HUES48 (cell line): ENCODE measurements at regions not wholly inside any gene's neighbourhood (a gene's known extent, or its start where the extent isn't known, plus 50 kb on each side); places are given as distances from the start of the nearest gene placed in this dataset.
"Not testable (repeated sequence)": the region's sequence is repeated elsewhere in the genome, so short reads cannot be mapped to it uniquely, and the experiment has no call there.

Experiments used
- H3K27ac ChIP-seq: one replicate; pipeline ENCODE4 v1.7.0; 2013; ENCODE audit warnings: low read depth, low read length, inconsistent platforms
- H3K27me3 ChIP-seq: 2 replicates; pipeline ENCODE4 v1.6.1; 2013; ENCODE audit warnings: mild to moderate bottlenecking, low read length; ENCODE audit not compliant: control insufficient read depth, insufficient read depth
- H3K36me3 ChIP-seq: 2 replicates; pipeline ENCODE4 v1.6.1; 2013; ENCODE audit warnings: low read length; ENCODE audit not compliant: control insufficient read depth, insufficient read depth
- H3K4me1 ChIP-seq: 2 replicates; pipeline ENCODE4 v1.6.1; 2013; ENCODE audit warnings: mild to moderate bottlenecking, low read length; ENCODE audit not compliant: control insufficient read depth, insufficient read depth
- H3K4me3 ChIP-seq: 2 replicates; pipeline ENCODE4 v1.5.1; 2013; ENCODE audit warnings: mild to moderate bottlenecking, low read depth, low read length
- H3K9ac ChIP-seq: 2 replicates; pipeline ENCODE4 v1.6.1; 2013; ENCODE audit warnings: mild to moderate bottlenecking, low read depth, low read length, moderate library complexity
- H3K9me3 ChIP-seq: 2 replicates; pipeline ENCODE4 v1.6.1; 2013; ENCODE audit warnings: low read length; ENCODE audit not compliant: control insufficient read depth, insufficient read depth

- H3K4me3 ChIP-seq, result no peak overlapping the region
- H3K36me3 ChIP-seq, result no peaks in the 10 kb centered on the region
- H3K9me3 ChIP-seq, result peaks cover 3% of the 10 kb centered on the region; the same call in 1 of the 2 replicates
Observed at GRCh38 chr4:125573786-125574185, 259.0 kb downstream of the FAT4 start.

GRCh38 chr4:125582302-125582701 lies 267.5 kb downstream of the FAT4 start:
- Histone ChIP-seq H3K27ac (no peak overlapping the region), H3K9ac (no peak overlapping the region), H3K9me3 (no peaks in the 10 kb centered on the region), H3K4me1 (no peaks in the 10 kb centered on the region), H3K27me3 (no peaks in the 10 kb centered on the region), H3K4me3 (no peak overlapping the region), H3K36me3 (no peaks in the 10 kb centered on the region)

More at GRCh38 chr4:125573786-125574185, 259.0 kb downstream of the FAT4 start:
- no peaks in the 10 kb centered on the region for H3K27me3 ChIP-seq
- H3K4me1 ChIP-seq, result no peaks in the 10 kb centered on the region
- no peak overlapping the region for H3K27ac ChIP-seq
- H3K9ac ChIP-seq, result no peak overlapping the region

DNA sequence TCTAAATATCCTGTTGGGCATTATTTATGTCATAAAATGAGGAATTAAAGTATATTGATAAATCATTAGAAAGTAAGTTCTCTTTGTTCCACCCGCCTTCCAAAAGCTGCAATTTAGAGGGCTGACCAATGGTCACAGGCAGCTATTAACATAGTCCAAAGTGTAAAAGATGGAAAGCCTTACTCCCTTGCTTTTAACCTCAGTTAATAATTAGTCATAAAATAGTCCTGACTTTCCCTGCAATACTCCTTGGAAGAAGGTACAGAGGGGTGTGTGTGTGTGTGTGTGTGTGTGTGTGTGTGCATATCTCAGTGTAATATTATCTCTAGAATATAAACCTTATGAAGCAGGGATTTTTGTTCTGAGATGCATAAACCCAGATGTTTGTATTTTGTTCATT lies 275.4 kb downstream of the FAT4 start:
- no peak overlapping the region for H3K27ac ChIP-seq

GRCh38 chr4:125591290-125591689 lies 276.5 kb downstream of the FAT4 start:
- Histone ChIP-seq H3K27me3 (no peaks in the 10 kb centered on the region), H3K36me3 (no peaks in the 10 kb centered on the region), H3K4me3 (no peak overlapping the region), H3K9me3 (no peaks in the 10 kb centered on the region), H3K4me1 (no peaks in the 10 kb centered on the region), H3K27ac (no peak overlapping the region), H3K9ac (no peak overlapping the region)

More for the DNA sequence above, 275.4 kb downstream of the FAT4 start:
- H3K4me3 ChIP-seq, result no peak overlapping the region
- H3K9me3 ChIP-seq, result no peaks in the 10 kb centered on the region
- H3K4me1 ChIP-seq, result no peaks in the 10 kb centered on the region
- H3K36me3 ChIP-seq, result no peaks in the 10 kb centered on the region
- no peak overlapping the region for H3K9ac ChIP-seq
- no peaks in the 10 kb centered on the region for H3K27me3 ChIP-seq

- no peak overlapping the region for H3K4me3 ChIP-seq
- no peak overlapping the region for H3K9ac ChIP-seq
- H3K9me3 ChIP-seq, result no peaks in the 10 kb centered on the region
- no peaks in the 10 kb centered on the region for H3K36me3 ChIP-seq
- no peaks in the 10 kb centered on the region for H3K4me1 ChIP-seq
- no peaks in the 10 kb centered on the region for H3K27me3 ChIP-seq
- no peak overlapping the region for H3K27ac ChIP-seq
Observed at GRCh38 chr4:125594056-125594602, 279.4 kb downstream of the FAT4 start.

DNA sequence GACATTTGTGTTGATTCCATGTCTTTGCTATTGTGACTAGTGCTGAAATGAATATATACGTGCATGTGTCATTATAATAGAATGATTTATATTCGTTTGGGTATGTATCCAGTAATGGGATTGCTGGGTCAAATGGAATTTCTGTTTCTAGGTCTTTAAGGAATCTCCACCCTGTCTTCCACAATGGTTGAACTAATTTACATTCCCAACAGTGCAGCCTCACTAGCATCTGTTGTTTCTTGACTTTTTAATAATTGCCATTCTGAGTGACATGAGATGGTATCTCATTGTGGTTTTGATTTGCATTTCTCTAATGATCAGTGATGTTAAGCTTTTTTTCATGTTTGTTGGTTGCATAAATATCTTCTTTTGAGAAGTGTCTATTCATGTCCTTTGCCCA lies 291.2 kb downstream of the FAT4 start:
- H3K4me3 ChIP-seq, H3K27me3 ChIP-seq, H3K27ac ChIP-seq, H3K9me3 ChIP-seq, H3K36me3 ChIP-seq, H3K9ac ChIP-seq, H3K4me1 ChIP-seq: not testable (repeated sequence)

DNA sequence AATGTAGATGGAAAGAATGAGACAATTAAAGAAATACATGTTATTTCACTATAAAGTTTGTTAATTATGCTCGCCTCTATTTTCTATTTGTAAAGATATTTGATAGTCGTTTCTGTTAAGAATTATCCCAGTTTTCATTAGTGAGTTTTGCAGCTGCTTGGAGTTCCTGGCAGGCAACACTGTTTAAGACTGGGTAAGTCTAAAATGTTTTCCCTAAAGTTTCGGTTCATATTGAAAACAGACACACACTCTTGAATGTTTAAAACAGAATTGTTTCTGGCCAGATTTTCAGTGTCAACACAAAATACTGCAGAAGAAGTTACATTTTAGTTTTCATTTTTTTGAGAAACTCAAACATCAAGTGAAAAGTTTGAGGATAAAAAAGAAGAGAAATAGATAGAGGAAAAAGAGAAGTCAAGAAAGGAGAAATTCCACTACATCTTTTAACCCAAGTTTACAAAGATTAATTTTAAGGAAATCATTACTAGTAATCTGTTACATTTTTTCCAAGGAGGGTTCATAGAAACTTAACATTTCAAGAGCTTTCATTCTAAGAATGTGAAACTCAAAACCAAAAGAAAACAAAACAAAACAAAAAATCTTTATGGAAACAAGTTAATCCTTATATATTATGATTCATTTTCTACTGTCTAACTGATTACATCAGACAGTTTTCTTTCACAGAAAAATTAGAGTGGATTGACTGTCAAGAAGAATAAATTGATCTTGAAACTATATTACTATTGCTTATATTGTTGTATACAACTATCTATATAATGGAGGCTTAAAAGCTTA lies 305.5 kb downstream of the FAT4 start:
- H3K4me3 ChIP-seq, result no peak overlapping the region
- no peak overlapping the region for H3K27ac ChIP-seq
- no peak overlapping the region for H3K9ac ChIP-seq
- no peaks in the 10 kb centered on the region for H3K36me3 ChIP-seq
- H3K4me1 ChIP-seq, result peaks cover 7% of the 10 kb centered on the region; the same call in 1 of the 2 replicates
- no peaks in the 10 kb centered on the region for H3K27me3 ChIP-seq
- no peaks in the 10 kb centered on the region for H3K9me3 ChIP-seq

- no peak overlapping the region for H3K4me3 ChIP-seq
- H3K9me3 ChIP-seq, result no peaks in the 10 kb centered on the region
- H3K27me3 ChIP-seq, result no peaks in the 10 kb centered on the region
- H3K27ac ChIP-seq, result no peak overlapping the region
- peaks cover 7% of the 10 kb centered on the region; the same call in 1 of the 2 replicates for H3K4me1 ChIP-seq
- no peaks in the 10 kb centered on the region for H3K36me3 ChIP-seq
- no peak overlapping the region for H3K9ac ChIP-seq
Observed at GRCh38 chr4:125624951-125625350, 310.2 kb downstream of the FAT4 start.

DNA sequence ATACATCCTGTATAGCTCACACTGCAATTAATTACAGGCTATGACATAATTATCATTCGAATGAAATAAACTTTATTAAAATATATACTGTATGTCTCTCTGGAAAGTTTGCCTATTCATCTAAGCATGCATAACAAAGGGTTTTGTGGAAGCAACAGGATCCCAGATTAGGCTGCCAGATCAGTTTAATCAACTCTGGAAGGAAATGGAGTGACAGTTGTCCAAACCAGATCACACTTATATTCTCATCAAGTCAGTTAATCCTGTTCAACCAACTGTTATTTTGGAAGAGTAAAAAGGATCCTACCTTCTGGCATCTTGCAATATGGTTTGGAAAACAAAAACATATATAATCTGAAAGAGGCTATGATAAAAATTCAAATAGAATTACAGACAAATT lies 312.2 kb downstream of the FAT4 start:
- Histone ChIP-seq H3K27ac (no peak overlapping the region), H3K9ac (no peak overlapping the region), H3K4me3 (no peak overlapping the region), H3K36me3 (no peaks in the 10 kb centered on the region), H3K9me3 (no peaks in the 10 kb centered on the region), H3K4me1 (peaks cover 7% of the 10 kb centered on the region; the same call in 1 of the 2 replicates), H3K27me3 (no peaks in the 10 kb centered on the region)

- H3K27me3 ChIP-seq, result no peaks in the 10 kb centered on the region
- no peak overlapping the region for H3K4me3 ChIP-seq
- no peaks in the 10 kb centered on the region for H3K9me3 ChIP-seq
- peaks cover 49% of the 10 kb centered on the region for H3K4me1 ChIP-seq
- H3K9ac ChIP-seq, result peak overlapping the region; percentile 34; the same call in 1 of the 2 replicates
- peak overlapping the region; percentile 83 for H3K27ac ChIP-seq
- H3K36me3 ChIP-seq, result no peaks in the 10 kb centered on the region
Observed at GRCh38 chr4:125639182-125639621, 324.4 kb downstream of the FAT4 start.

DNA sequence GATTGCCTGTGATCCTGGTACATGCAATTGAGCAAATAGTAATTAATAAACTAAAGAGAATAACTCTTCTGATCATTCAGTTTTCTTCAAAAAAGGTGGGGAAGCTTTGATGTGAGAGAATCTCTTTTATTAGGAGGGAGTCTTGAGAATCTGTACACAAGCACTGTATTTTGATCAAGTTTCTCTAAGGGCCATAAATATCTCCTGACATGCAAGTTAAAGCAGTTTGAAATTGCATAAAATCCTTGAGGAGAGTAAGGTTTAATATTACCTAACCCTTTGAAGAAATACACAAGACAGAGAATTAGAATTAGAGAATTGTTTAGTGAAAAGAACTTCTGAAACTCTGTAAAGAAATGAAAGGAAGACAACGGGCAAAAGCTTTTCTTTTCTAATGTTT lies 326.9 kb downstream of the FAT4 start:
- Histone ChIP-seq H3K27ac (no peak overlapping the region), H3K4me1 (peaks cover 49% of the 10 kb centered on the region), H3K27me3 (no peaks in the 10 kb centered on the region), H3K4me3 (no peak overlapping the region), H3K9me3 (no peaks in the 10 kb centered on the region), H3K36me3 (no peaks in the 10 kb centered on the region), H3K9ac (no peak overlapping the region)
